K562 (cell line): ENCODE measurements at regions not wholly inside any gene's neighbourhood (a gene's known extent, or its start where the extent isn't known, plus 50 kb on each side); places are given as distances from the start of the nearest gene placed in this dataset.

ENCODE experiments used
- ATAC-seq: fragments of 200-7000 bp; cut with Tn5 transposase; 3 replicates; pipeline ENCODE4 v1.9.1; 2020; ENCODE audit warnings: moderate library complexity
- BruUV-seq: library from RNA; stranded (reverse); fragments of 400-500 nt; replicated peaks from 2 replicates; lab custom pipeline; 2021; lab: Mats Ljungman, UMichigan
- CTCF ChIA-PET: fragments of 300-600 bp; formaldehyde crosslinking; extraction: SDS; loops from one replicate; lab custom pipeline; 2021; ENCODE audit warnings: low intra/inter-chr PET ratio; lab: Yijun Ruan, JAX
- POLR2A ChIA-PET: fragments of 300-600, 350-650 bp; sonication (Branson Sonifier 250); formaldehyde crosslinking; extraction: SDS; loops from one replicate; lab custom pipeline; 2021; ENCODE audit warnings: antibody characterized with exemption, inconsistent platforms; lab: Yijun Ruan, JAX
- DNase-seq, 4 experiments: peaks; one replicate each; pipeline versions ENCODE4 v3.0.0 to v3.0.0-alpha.2; 2011 to 2018; ENCODE audit warnings: low spot score in 3 of 4, mixed read lengths in 3 of 4; ENCODE audit errors: extremely low read depth in 1 of 4
- FAIRE-seq: peaks from 2 replicates; lab custom pipeline; 2011; peaks lifted over from hg19 to GRCh38; lab: Jason Lieb, UNC
- H2AFZ ChIP-seq: 2 replicates; pipeline ENCODE4 v1.6.0; 2011; ENCODE audit warnings: low read depth, low read length, control low read depth, inconsistent platforms
- H3K27ac ChIP-seq: fragments of 200-600 bp; 3 replicates; pipeline ENCODE4 v1.8.0; 2011; ENCODE audit warnings: low read depth, mild to moderate bottlenecking, control low read depth, inconsistent platforms, low read length, moderate library complexity, mixed read lengths; ENCODE audit errors: extremely low read depth
- H3K27me3 ChIP-seq, 2 experiments: fragments of 300-600 bp in 1 of 2; 2 replicates in 1 of 2; 3 replicates in 1 of 2; pipeline versions ENCODE4 v1.6.0 to v1.8.0; 2011; ENCODE audit warnings: inconsistent platforms in 2 of 2, low read length in 2 of 2, mild to moderate bottlenecking in 1 of 2, mixed read lengths in 1 of 2, moderate library complexity in 1 of 2; ENCODE audit not compliant: control insufficient read depth in 2 of 2, insufficient read depth in 2 of 2
- H3K36me3 ChIP-seq: fragments of 300-600 bp; 3 replicates; pipeline ENCODE4 v1.8.0; 2011; ENCODE audit warnings: mild to moderate bottlenecking, low read length, inconsistent platforms; ENCODE audit not compliant: control insufficient read depth, insufficient read depth
- H3K4me1 ChIP-seq, 2 experiments: fragments of 200-600 bp in 1 of 2; replicated peaks in 1 of 2; 2 replicates in 1 of 2; 3 replicates in 1 of 2; pipeline versions ENCODE4 v1.5.1 to v1.8.0; 2011; ENCODE audit warnings: inconsistent platforms in 2 of 2, low read length in 2 of 2, mild to moderate bottlenecking in 1 of 2, mixed read lengths in 1 of 2, moderate library complexity in 1 of 2; ENCODE audit not compliant: control insufficient read depth in 2 of 2, insufficient read depth in 2 of 2
- H3K4me2 ChIP-seq: 2 replicates; pipeline ENCODE4 v1.6.1; 2011; ENCODE audit warnings: low read length, control low read depth, inconsistent platforms, mixed read lengths; ENCODE audit not compliant: insufficient read depth
- H3K4me3 ChIP-seq: fragments of 200-600 bp; sonication (generic), shearing (Covaris generic); 2 replicates; pipeline ENCODE4 v1.5.1; 2016; ENCODE audit warnings: control low read depth, inconsistent platforms
- H3K79me2 ChIP-seq: fragments of 200-600 bp; 3 replicates; pipeline ENCODE4 v1.8.0; 2011; ENCODE audit warnings: low read length, inconsistent platforms; ENCODE audit not compliant: control insufficient read depth, insufficient read depth
- H3K9ac ChIP-seq, 2 experiments: 2 replicates each; pipeline versions ENCODE4 v1.6.0 to v1.6.1; 2011; ENCODE audit warnings: low read depth in 2 of 2, low read length in 2 of 2, control low read depth in 1 of 2, inconsistent platforms in 1 of 2, mild to moderate bottlenecking in 1 of 2, mixed read lengths in 1 of 2; ENCODE audit not compliant: insufficient read depth in 1 of 2
- H3K9me1 ChIP-seq: one replicate; pipeline ENCODE4 v1.6.0; 2011; ENCODE audit warnings: inconsistent platforms, mild to moderate bottlenecking, low read length, moderate library complexity; ENCODE audit not compliant: control insufficient read depth, insufficient read depth
- H3K9me3 ChIP-seq: replicated peaks from 2 replicates; pipeline ENCODE4 v1.5.1; 2011; ENCODE audit warnings: low read depth, low read length, inconsistent platforms; ENCODE audit not compliant: control insufficient read depth, insufficient read depth
- H4K20me1 ChIP-seq: replicated peaks from 2 replicates; pipeline ENCODE4 v1.6.1; 2011; ENCODE audit warnings: low read length, inconsistent platforms, mixed read lengths; ENCODE audit not compliant: control insufficient read depth, insufficient read depth
- ARID2 ChIP-seq: fragments of 450-650 bp; IDR thresholded peaks from 2 replicates; pipeline ENCODE4 v1.6.1; 2017; ENCODE audit warnings: antibody characterized with exemption, mild to moderate bottlenecking
- CSDE1 ChIP-seq, 2 experiments: fragments of 450-650 bp; IDR thresholded peaks; 2 replicates each; pipeline ENCODE4 v1.6.1; 2016; ENCODE audit warnings: mild to moderate bottlenecking in 1 of 2
- CTBP1 ChIP-seq: fragments of 450-650 bp; IDR thresholded peaks from 2 replicates; pipeline ENCODE4 v1.6.1; 2016; ENCODE audit warnings: borderline replicate concordance
- FIP1L1 ChIP-seq: fragments of 200-400 bp; formaldehyde crosslinking; IDR thresholded peaks from 2 replicates; pipeline ENCODE4 v1.6.1; 2018; ENCODE audit warnings: mild to moderate bottlenecking, low read depth, low read length; ENCODE audit not compliant: poor library complexity, severe bottlenecking
- KLF1 ChIP-seq: fragments of 450-650 bp; IDR thresholded peaks from 2 replicates; pipeline ENCODE4 v1.6.1; 2016; ENCODE audit warnings: missing genetic modification characterization, missing compliant biosample characterization
- NELFE ChIP-seq: IDR thresholded peaks from 2 replicates; pipeline ENCODE4 v1.6.1; 2011; ENCODE audit warnings: mild to moderate bottlenecking; ENCODE audit not compliant: insufficient read depth, insufficient read length
- NRF1 ChIP-seq, 2 experiments: fragments of 450-650 bp; IDR thresholded peaks in 1 of 2; conservative IDR thresholded peaks in 1 of 2; 2 replicates each; pipeline ENCODE4 v1.6.1; 2014; ENCODE audit warnings: mild to moderate bottlenecking in 2 of 2
- XRCC3 ChIP-seq: fragments of 450-650 bp; IDR thresholded peaks from 2 replicates; pipeline ENCODE4 v1.6.1; 2017; ENCODE audit warnings: mild to moderate bottlenecking, moderate library complexity
- ZC3H11A ChIP-seq: IDR thresholded peaks from 2 replicates; pipeline ENCODE4 v1.6.1; 2012; ENCODE audit warnings: low read depth, low read length, improper control_type of control experiment
- ZKSCAN8 ChIP-seq: fragments of 200-800 bp; sonication (Bioruptor generic); IDR thresholded peaks from 2 replicates; pipeline ENCODE4 v1.6.1; 2016; ENCODE audit warnings: missing genetic modification characterization, missing compliant biosample characterization
- WGBS: fragments of 100-300 bp; shearing (Covaris generic); methylation state at CpG from one replicate; pipeline ENCODE4 v1.1.6; 2016; ENCODE audit warnings: low coverage, mixed read lengths; ENCODE audit not compliant: insufficient coverage; ENCODE audit errors: missing lambda C conversion rate; 5-methylcytosine and 5-hydroxymethylcytosine counted together
- in situ Hi-C: fragments of 300-500 bp; cut with MboI; formaldehyde crosslinking; loops from 4 replicates; pipeline ENCODE4 v1.15.0; 2018; ENCODE audit warnings: inconsistent platforms, mixed read lengths
- intact Hi-C: fragments of 100-400 bp; cut with micrococcal nuclease; formaldehyde crosslinking; loops from 2 replicates; pipeline ENCODE4 v1.14.2; 2022
- TF ChIP-seq, protein P1 (sequence below): sonication (generic); IDR thresholded peaks from 2 replicates; pipeline ENCODE4 v1.6.1; 2016
- TF ChIP-seq, protein P2 (sequence below): fragments of 250-450 bp; sonication (Bioruptor Pico); IDR thresholded peaks from 2 replicates; pipeline ENCODE4 v1.8.0; 2022; ENCODE audit warnings: inconsistent platforms, mild to moderate bottlenecking, moderate library complexity, borderline replicate concordance
- TF ChIP-seq, protein P3 (sequence below): fragments of 250-450 bp; sonication (Bioruptor Pico); IDR thresholded peaks from 2 replicates; pipeline ENCODE4 v1.5.0; 2021; ENCODE audit warnings: mild to moderate bottlenecking, moderate library complexity
- TF ChIP-seq, protein P4 (sequence below): sonication (generic); formaldehyde crosslinking; IDR thresholded peaks from 2 replicates; pipeline ENCODE4 v1.8.0; 2022; ENCODE audit warnings: mild to moderate bottlenecking, low read depth, missing genetic modification reagents

DNA sequence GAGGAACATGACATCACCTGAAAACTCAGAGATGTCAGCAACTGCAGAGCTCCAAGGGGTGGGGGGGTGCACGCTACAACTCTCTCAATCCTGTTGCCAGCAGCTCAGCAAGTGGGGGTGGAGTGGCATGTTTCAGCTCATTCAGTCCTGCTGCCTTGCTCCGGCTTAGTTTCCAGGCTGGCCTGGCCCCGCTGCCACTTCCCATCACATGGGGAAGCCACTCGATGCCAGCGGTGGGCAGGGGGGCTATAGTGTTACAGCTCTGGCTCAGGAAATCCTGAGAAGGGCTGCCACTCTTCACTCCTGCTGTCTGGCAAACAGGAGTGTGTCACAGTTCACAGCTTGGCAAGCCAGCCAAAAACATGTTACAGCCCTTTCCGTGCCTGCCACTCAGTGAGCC is 356.5 kb upstream of the GULP1 start (continued):
- no peak for TF ChIP-seq CSDE1 (IDR thresholded peaks at IDR 0.05)
- no peak for TF ChIP-seq ZKSCAN8 (CRISPR knock-in tag)
- TF ChIP-seq NELFE: no peak

DNA sequence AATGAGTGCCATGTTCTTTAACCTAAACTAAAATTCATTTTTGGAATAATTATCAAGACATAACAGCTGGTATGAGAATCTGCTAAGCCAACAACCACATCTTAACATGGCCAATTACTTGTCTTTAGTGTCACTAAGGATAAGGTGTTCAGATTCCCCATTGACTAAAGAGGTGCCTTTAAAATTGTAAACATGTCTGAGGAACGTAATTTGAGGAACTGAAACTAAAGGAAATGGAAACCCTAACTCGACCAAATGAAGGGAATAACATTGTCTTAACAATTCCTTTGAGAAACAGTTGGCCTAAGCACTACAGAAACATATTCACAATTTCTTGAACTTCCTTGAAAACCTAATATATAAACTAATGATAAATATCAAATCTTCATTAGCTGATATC is 355.4 kb upstream of the GULP1 start:
- Histone ChIP-seq H3K9ac (no peak overlapping the region), H3K4me3 (no peak overlapping the region), H3K36me3 (no peaks in the 10 kb centered on the region), H3K27me3 (no peaks in the 10 kb centered on the region), H3K4me1 (no peaks in the 10 kb centered on the region), H3K9me1 (no peaks in the 10 kb centered on the region), H3K4me2 (no peak overlapping the region), H3K9me3 (no peaks in the 10 kb centered on the region), H3K79me2 (no peaks in the 10 kb centered on the region), H2AFZ (no peak overlapping the region), H4K20me1 (no peaks in the 10 kb centered on the region), H3K27ac (no peak overlapping the region)
- DNase-seq (no peak), ATAC-seq (no peak), FAIRE-seq (no peak)
- WGBS: 0% methylated on average over 2 of the region's 2 CpGs
- BruUV-seq: no TSS peak
- ChIA-PET POLR2A (no interaction called here), CTCF (no interaction called here)
- intact Hi-C loops: no loop called here
- in situ Hi-C loops: no loop called here
- TF ChIP-seq ZC3H11A (no peak), ARID2 (no peak), CTBP1 (no peak), NRF1 (conservative IDR thresholded peaks at IDR 0.05 in 1 of 2, IDR thresholded peaks at IDR 0.05 in 1 of 2) (no peak), XRCC3 (no peak), KLF1 (no peak), FIP1L1 (no peak)
- TF ChIP-seq, protein P1, sequence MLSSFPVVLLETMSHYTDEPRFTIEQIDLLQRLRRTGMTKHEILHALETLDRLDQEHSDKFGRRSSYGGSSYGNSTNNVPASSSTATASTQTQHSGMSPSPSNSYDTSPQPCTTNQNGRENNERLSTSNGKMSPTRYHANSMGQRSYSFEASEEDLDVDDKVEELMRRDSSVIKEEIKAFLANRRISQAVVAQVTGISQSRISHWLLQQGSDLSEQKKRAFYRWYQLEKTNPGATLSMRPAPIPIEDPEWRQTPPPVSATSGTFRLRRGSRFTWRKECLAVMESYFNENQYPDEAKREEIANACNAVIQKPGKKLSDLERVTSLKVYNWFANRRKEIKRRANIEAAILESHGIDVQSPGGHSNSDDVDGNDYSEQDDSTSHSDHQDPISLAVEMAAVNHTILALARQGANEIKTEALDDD: no peak
- TF ChIP-seq, protein P2, sequence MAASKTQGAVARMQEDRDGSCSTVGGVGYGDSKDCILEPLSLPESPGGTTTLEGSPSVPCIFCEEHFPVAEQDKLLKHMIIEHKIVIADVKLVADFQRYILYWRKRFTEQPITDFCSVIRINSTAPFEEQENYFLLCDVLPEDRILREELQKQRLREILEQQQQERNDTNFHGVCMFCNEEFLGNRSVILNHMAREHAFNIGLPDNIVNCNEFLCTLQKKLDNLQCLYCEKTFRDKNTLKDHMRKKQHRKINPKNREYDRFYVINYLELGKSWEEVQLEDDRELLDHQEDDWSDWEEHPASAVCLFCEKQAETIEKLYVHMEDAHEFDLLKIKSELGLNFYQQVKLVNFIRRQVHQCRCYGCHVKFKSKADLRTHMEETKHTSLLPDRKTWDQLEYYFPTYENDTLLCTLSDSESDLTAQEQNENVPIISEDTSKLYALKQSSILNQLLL (CRISPR knock-in tag): no peak
- TF ChIP-seq, protein P3, sequence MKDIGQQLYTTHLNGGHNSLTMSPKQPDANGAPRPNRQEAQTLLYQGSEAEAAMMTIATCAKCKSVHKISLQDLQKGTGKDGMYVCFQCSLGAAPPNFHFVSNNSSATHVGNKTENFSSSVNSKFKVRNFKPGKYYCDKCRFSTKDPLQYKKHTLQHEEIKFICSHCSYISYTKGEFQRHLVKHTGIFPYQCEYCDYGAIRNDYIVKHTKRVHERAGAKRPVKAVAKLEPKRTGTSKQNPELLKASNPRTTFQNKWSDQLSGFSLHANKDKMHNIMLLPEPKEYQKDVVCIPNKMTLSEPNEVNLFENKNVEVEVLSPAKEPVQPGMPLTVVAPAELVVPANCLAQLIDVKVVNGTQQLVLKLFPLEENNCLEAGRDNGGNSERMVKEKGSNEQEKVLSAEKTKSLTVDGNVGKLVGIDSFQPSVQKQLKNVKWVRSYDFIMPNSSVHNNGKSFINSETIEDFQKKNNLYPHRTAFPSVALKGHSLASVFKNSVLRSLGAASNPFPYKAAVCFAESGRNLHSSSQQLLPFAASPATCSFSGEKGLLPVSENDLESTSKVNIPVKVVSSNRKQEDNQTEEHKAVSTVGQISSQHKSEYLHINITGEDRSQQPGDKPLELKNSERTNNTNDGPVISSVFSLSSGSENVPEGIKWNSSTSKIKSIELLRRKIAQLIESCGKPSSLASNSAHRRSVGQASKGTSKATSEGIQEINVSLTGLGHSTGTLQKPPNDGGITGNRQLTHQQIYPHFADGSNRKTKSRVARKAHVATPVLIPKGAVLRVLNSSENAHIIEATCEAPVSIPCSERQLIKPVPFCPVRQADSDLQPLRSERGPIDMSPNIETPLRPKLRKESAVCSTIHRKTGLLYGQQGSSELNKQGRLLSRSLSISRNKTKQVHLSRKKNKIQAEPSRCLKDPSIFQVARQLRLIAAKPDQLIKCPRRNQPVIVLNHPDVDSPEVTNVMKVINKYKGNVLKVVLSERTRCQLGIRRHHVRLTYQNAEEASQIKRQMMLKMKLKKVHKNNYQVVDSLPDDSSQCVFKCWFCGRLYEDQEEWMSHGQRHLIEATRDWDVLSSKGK (CRISPR knock-in tag): no peak
- TF ChIP-seq, protein P4, sequence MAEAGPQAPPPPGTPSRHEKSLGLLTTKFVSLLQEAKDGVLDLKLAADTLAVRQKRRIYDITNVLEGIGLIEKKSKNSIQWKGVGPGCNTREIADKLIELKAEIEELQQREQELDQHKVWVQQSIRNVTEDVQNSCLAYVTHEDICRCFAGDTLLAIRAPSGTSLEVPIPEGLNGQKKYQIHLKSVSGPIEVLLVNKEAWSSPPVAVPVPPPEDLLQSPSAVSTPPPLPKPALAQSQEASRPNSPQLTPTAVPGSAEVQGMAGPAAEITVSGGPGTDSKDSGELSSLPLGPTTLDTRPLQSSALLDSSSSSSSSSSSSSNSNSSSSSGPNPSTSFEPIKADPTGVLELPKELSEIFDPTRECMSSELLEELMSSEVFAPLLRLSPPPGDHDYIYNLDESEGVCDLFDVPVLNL (CRISPR knock-in tag): no peak
